Aorta (tissue), 5 donors: ENCODE measurements at regions not wholly inside any gene's neighbourhood (a gene's known extent, or its start where the extent isn't known, plus 50 kb on each side); places are given as distances from the start of the nearest gene placed in this dataset.

ENCODE experiments used
- ATAC-seq: fragments of 200-7000 bp; cut with Tn5 transposase; one replicate; pipeline ENCODE4 v1.9.1; 2022; ENCODE audit warnings: moderate library complexity; ENCODE audit not compliant: low FRiP score
- DNase-seq, 2 donors: peaks; one replicate each; pipeline ENCODE4 v3.0.0-alpha.2; 2020
- H3K27ac ChIP-seq, 2 donors: one replicate each; pipeline ENCODE4 v1.5.1; 2013; ENCODE audit warnings: low read length in 2 of 2, mild to moderate bottlenecking in 2 of 2, moderate library complexity in 2 of 2, control low read depth in 1 of 2, inconsistent platforms in 1 of 2, low read depth in 1 of 2
- H3K27me3 ChIP-seq, 2 donors: one replicate each; pipeline ENCODE4 v1.6.1; 2013; ENCODE audit warnings: control low read depth in 1 of 2, low read length in 1 of 2, mild to moderate bottlenecking in 1 of 2, moderate library complexity in 1 of 2; ENCODE audit not compliant: insufficient read depth in 2 of 2, control insufficient read depth in 1 of 2
- H3K36me3 ChIP-seq, 2 donors: one replicate each; pipeline ENCODE4 v1.6.1; 2013; ENCODE audit warnings: control low read depth in 1 of 2, low read length in 1 of 2, mild to moderate bottlenecking in 1 of 2; ENCODE audit not compliant: insufficient read depth in 2 of 2, control insufficient read depth in 1 of 2
- H3K4me1 ChIP-seq, 2 donors: one replicate each; pipeline ENCODE4 v1.6.1; 2013; ENCODE audit warnings: low read length in 2 of 2, control low read depth in 1 of 2, mild to moderate bottlenecking in 1 of 2, moderate library complexity in 1 of 2; ENCODE audit not compliant: insufficient read depth in 2 of 2, control insufficient read depth in 1 of 2
- H3K4me3 ChIP-seq, 2 donors: one replicate each; pipeline ENCODE4 v1.5.1; 2013; ENCODE audit warnings: low read length in 2 of 2, control low read depth in 1 of 2, mild to moderate bottlenecking in 1 of 2
- H3K9me3 ChIP-seq: one replicate; pipeline ENCODE4 v1.6.1; 2013; ENCODE audit warnings: mild to moderate bottlenecking, low read length; ENCODE audit not compliant: control insufficient read depth
- WGBS, 2 donors: extraction: QIAGEN DNeasy Blood & Tissue Kit; methylation state at CpG; one replicate each; pipeline ENCODE4 v1.1.7; 2013; 5-methylcytosine and 5-hydroxymethylcytosine counted together
- intact Hi-C, 2 donors: fragments of 100-400 bp; cut with DNase I; formaldehyde crosslinking; loops; one replicate each; pipeline versions ENCODE4 v1.14.2 to v1.15.0; 2022
- donor health status: healthy with polysubstance abuse.
- donor health status: Bipolar disorder and iron deficiency.
- donor health status: DM: no; HTN: no; CAD: no.
- donor health status: DM: no; HTN: no; CAD: no.
- donor health status: DM: yes; HTN: yes; CAD: no.

GRCh38 chr16:61030616-61031015 lies 1005.6 kb downstream of the CDH8 start:
- DNase-seq = no peak
- no peaks in the 10 kb centered on the region for H3K9me3 ChIP-seq
- no peaks in the 10 kb centered on the region for H3K4me1 ChIP-seq
- no peaks in the 10 kb centered on the region for H3K36me3 ChIP-seq
- no peak for ATAC-seq
- no peak overlapping the region for H3K27ac ChIP-seq
- 93% methylated on average over 8 of the region's 8 CpGs for WGBS, 2 donors
- H3K4me3 ChIP-seq = no peak overlapping the region
- intact Hi-C loops = no loop called here
- no peaks in the 10 kb centered on the region for H3K27me3 ChIP-seq

DNA sequence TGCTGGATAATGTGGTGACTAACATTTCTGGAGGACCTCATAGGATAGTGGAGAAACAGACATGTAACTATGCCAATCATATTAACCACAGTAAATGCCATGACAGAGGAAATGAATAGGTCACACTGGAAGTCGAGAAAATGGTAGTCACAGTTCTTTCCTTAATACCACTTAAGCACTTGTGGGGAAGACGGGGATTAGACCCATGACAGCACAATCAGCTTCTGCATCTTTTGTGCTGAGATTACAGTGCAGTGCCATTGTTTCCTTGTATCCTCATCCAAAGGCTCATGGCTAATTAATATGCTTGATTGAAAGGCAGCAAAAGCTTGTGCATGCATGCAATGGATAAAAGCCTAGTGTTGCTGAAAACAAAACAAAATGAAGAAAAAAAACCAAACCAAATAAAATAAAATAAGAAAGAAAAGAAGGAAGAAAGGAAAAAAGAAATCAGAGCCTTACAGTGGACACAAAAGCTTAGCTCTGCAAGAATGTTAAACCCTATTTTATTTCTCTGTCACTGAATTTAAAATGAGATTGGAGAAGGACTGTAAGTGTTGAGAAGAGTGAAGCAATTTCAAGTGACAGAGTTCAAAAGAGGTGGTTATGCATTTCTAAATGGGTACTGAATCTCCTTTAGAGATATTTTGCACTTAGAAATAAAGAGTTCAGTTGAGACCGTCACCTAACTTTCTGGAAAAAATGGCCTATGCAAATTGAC lies 1011.9 kb downstream of the CDH8 start:
- ATAC-seq (no peak), DNase-seq (no peak)
- no peaks in the 10 kb centered on the region for H3K27me3 ChIP-seq
- no peaks in the 10 kb centered on the region for H3K4me1 ChIP-seq
- intact Hi-C loops = no loop called here
- no peak overlapping the region for H3K4me3 ChIP-seq
- H3K9me3 ChIP-seq = no peaks in the 10 kb centered on the region
- 58 to 59% methylated on average over 3 of the region's 3 CpGs for WGBS, 2 donors
- no peaks in the 10 kb centered on the region for H3K36me3 ChIP-seq
- no peak overlapping the region for H3K27ac ChIP-seq

GRCh38 chr16:61014869-61015268 lies 1021.4 kb downstream of the CDH8 start:
- Histone ChIP-seq H3K27ac (no peak overlapping the region), H3K4me1 (no peaks in the 10 kb centered on the region), H3K9me3 (no peaks in the 10 kb centered on the region), H3K4me3 (no peak overlapping the region), H3K27me3 (no peaks in the 10 kb centered on the region), H3K36me3 (no peaks in the 10 kb centered on the region)
- ATAC-seq (no peak), DNase-seq (no peak)
- WGBS, 2 donors = 72 to 81% methylated on average over 6 of the region's 6 CpGs
- intact Hi-C loops = no loop called here

DNA sequence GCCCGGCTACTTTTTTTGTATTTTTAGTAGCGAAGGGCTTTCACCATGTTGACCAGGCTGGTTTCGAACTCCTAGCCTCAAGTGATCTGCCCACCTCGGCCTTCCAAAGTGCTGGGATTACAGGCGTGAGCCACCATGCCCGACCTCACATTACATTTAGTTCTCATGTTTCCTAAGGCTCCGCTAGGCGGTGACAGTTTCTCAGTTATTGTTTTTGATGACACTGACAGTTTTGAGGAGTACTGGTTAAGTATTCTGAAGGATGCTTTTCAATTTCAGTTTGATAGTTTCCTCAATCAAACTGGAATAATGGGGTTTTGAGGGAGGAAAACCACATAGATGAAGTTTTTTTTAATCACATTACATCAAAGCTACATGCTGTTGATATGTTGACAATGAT lies 1028.5 kb downstream of the CDH8 start:
- Histone ChIP-seq H3K9me3 (no peaks in the 10 kb centered on the region), H3K27me3 (no peaks in the 10 kb centered on the region), H3K27ac (no peak overlapping the region), H3K4me1 (no peaks in the 10 kb centered on the region), H3K36me3 (no peaks in the 10 kb centered on the region), H3K4me3 (no peak overlapping the region)
- intact Hi-C loops = no loop called here
- 51 to 54% methylated on average over 8 of the region's 8 CpGs for WGBS, 2 donors
- ATAC-seq (no peak), DNase-seq (no peak)

- WGBS, 2 donors = 29 to 40% methylated on average over 2 of the region's 2 CpGs
- no peaks in the 10 kb centered on the region for H3K4me1 ChIP-seq
- no peak for ATAC-seq
These were observed 1030.3 kb downstream of the CDH8 start for GRCh38 chr16:61005952-61006351.

GRCh38 chr16:61002479-61003204 lies 1033.6 kb downstream of the CDH8 start:
- WGBS, 2 donors = 3 to 5% methylated on average over 4 of the region's 4 CpGs
- Histone ChIP-seq H3K27me3 (no peaks in the 10 kb centered on the region), H3K27ac (no peak overlapping the region), H3K4me3 (no peak overlapping the region), H3K9me3 (no peaks in the 10 kb centered on the region), H3K4me1 (no peaks in the 10 kb centered on the region), H3K36me3 (no peaks in the 10 kb centered on the region)
- intact Hi-C loops = no loop called here
- no peak for DNase-seq
- ATAC-seq = no peak

More at GRCh38 chr16:61005952-61006351, 1030.3 kb downstream of the CDH8 start:
- no peaks in the 10 kb centered on the region for H3K27me3 ChIP-seq
- H3K36me3 ChIP-seq = no peaks in the 10 kb centered on the region
- intact Hi-C loops = no loop called here
- no peak overlapping the region for H3K4me3 ChIP-seq
- no peak overlapping the region for H3K27ac ChIP-seq
- no peaks in the 10 kb centered on the region for H3K9me3 ChIP-seq
- no peak for DNase-seq

GRCh38 chr16:60991886-60992285 lies 1044.4 kb downstream of the CDH8 start:
- no peak for DNase-seq
- H3K27ac ChIP-seq = no peak overlapping the region
- intact Hi-C loops = no loop called here
- no peaks in the 10 kb centered on the region for H3K4me1 ChIP-seq
- H3K27me3 ChIP-seq = no peaks in the 10 kb centered on the region
- no peaks in the 10 kb centered on the region for H3K9me3 ChIP-seq
- no peak overlapping the region for H3K4me3 ChIP-seq
- no peaks in the 10 kb centered on the region for H3K36me3 ChIP-seq
- ATAC-seq = no peak

- Histone ChIP-seq H3K4me3 (no peak overlapping the region), H3K27me3 (no peaks in the 10 kb centered on the region), H3K36me3 (no peaks in the 10 kb centered on the region), H3K9me3 (no peaks in the 10 kb centered on the region), H3K27ac (no peak overlapping the region), H3K4me1 (no peaks in the 10 kb centered on the region)
- DNase-seq (no peak), ATAC-seq (no peak)
- intact Hi-C loops = no loop called here
- WGBS, 2 donors = 50 to 70% methylated on average over 5 of the region's 5 CpGs
These were observed 1046.6 kb downstream of the CDH8 start for GRCh38 chr16:60989592-60989991.

- H3K4me3 ChIP-seq = no peak overlapping the region
- ATAC-seq = no peak
- intact Hi-C loops = no loop called here
- no peak for DNase-seq
- no peaks in the 10 kb centered on the region for H3K4me1 ChIP-seq
- no peaks in the 10 kb centered on the region for H3K27me3 ChIP-seq
- WGBS, 2 donors = 70 to 83% methylated on average over 2 of the region's 2 CpGs
- no peaks in the 10 kb centered on the region for H3K9me3 ChIP-seq
- H3K27ac ChIP-seq = no peak overlapping the region
- no peaks in the 10 kb centered on the region for H3K36me3 ChIP-seq
These were observed 1057.1 kb downstream of the CDH8 start for GRCh38 chr16:60979119-60979518.
